Endothelial cell of umbilical vein (primary cell): ENCODE measurements at regions not wholly inside any gene's neighbourhood (a gene's known extent, or its start where the extent isn't known, plus 50 kb on each side); places are given as distances from the start of the nearest gene placed in this dataset.

ENCODE experiments used
- BruUV-seq: library from RNA; stranded (reverse); fragments of 400-500 nt; replicated peaks from 2 replicates; lab custom pipeline; 2021; lab: Mats Ljungman, UMichigan
- CTCF ChIA-PET: fragments of 300-600, 350-600 bp; sonication (Branson Sonifier 250); formaldehyde crosslinking; loops from one replicate; lab custom pipeline; 2021; ENCODE audit warnings: antibody characterized with exemption, inconsistent platforms; lab: Charles Lee
- POLR2A ChIA-PET: fragments of 300-600, 350-600 bp; sonication (Branson Sonifier 250); formaldehyde crosslinking; loops from one replicate; lab custom pipeline; 2021; ENCODE audit warnings: antibody characterized with exemption, inconsistent platforms; lab: Charles Lee
- DNase-seq: peaks from one replicate; pipeline ENCODE4 v3.0.0-alpha.2; 2011; ENCODE audit warnings: low read depth, low spot score
- FAIRE-seq: peaks from 2 replicates; lab custom pipeline; 2011; peaks lifted over from hg19 to GRCh38; lab: Jason Lieb, UNC
- H2AFZ ChIP-seq: 2 replicates; pipeline ENCODE4 v1.6.0; 2012; ENCODE audit warnings: low read depth, low read length, control low read depth, inconsistent platforms
- H3K27ac ChIP-seq: 2 replicates; pipeline ENCODE4 v1.5.1; 2011; ENCODE audit warnings: low read depth, mild to moderate bottlenecking, control low read depth, low read length, moderate library complexity; ENCODE audit not compliant: insufficient read depth
- H3K27me3 ChIP-seq, 2 experiments: 2 replicates each; pipeline versions ENCODE4 v1.6.0 to v1.6.1; 2011; ENCODE audit warnings: low read length in 2 of 2, mixed read lengths in 1 of 2; ENCODE audit not compliant: control insufficient read depth in 2 of 2, insufficient read depth in 2 of 2
- H3K36me3 ChIP-seq, 2 experiments: 2 replicates in 1 of 2; 3 replicates in 1 of 2; pipeline ENCODE4 v1.5.1; 2011; ENCODE audit warnings: low read length in 2 of 2, mild to moderate bottlenecking in 1 of 2, moderate library complexity in 1 of 2; ENCODE audit not compliant: control insufficient read depth in 2 of 2, insufficient read depth in 2 of 2; ENCODE audit errors: extremely low read depth in 1 of 2
- H3K4me1 ChIP-seq: 3 replicates; pipeline ENCODE4 v1.5.1; 2011; ENCODE audit warnings: mild to moderate bottlenecking, low read length; ENCODE audit not compliant: control insufficient read depth, insufficient read depth; ENCODE audit errors: extremely low read depth
- H3K4me2 ChIP-seq: 2 replicates; pipeline ENCODE4 v1.6.1; 2011; ENCODE audit warnings: low read length, control low read depth, mixed read lengths; ENCODE audit not compliant: insufficient read depth
- H3K4me3 ChIP-seq, 3 experiments: fragments of 200-600 bp in 1 of 3; sonication (generic), shearing (Covaris generic) in 1 of 3; replicated peaks in 1 of 3; 2 replicates each; pipeline ENCODE4 v1.5.1; 2011 to 2016; ENCODE audit warnings: control low read depth in 3 of 3, low read length in 3 of 3, mild to moderate bottlenecking in 2 of 3, inconsistent platforms in 1 of 3, low read depth in 1 of 3, moderate library complexity in 1 of 3; ENCODE audit not compliant: insufficient read depth in 1 of 3
- H3K79me2 ChIP-seq: 2 replicates; pipeline ENCODE4 v1.6.0; 2012; ENCODE audit warnings: low read length, inconsistent platforms; ENCODE audit not compliant: control insufficient read depth, insufficient read depth
- H3K9ac ChIP-seq: replicated peaks from 2 replicates; pipeline ENCODE3; 2011; ENCODE audit warnings: low read length, control low read depth; ENCODE audit not compliant: insufficient read depth; ENCODE audit errors: extremely low read depth
- H3K9me1 ChIP-seq: replicated peaks from 3 replicates; pipeline ENCODE4 v1.6.0; 2011; ENCODE audit warnings: mild to moderate bottlenecking, low read length; ENCODE audit not compliant: control insufficient read depth, insufficient read depth; ENCODE audit errors: extremely low read depth
- H3K9me3 ChIP-seq: replicated peaks from 2 replicates; pipeline ENCODE4 v1.5.1; 2012; ENCODE audit warnings: low read length, inconsistent platforms; ENCODE audit not compliant: control insufficient read depth, insufficient read depth
- H4K20me1 ChIP-seq: replicated peaks from 2 replicates; pipeline ENCODE3; 2011; ENCODE audit warnings: mild to moderate bottlenecking, low read length; ENCODE audit not compliant: control insufficient read depth, insufficient read depth; ENCODE audit errors: extremely low read depth
- CTCF ChIP-seq, 2 donors: IDR thresholded peaks; 1 replicate in 1 of 2; 2 replicates in 1 of 2; pipeline ENCODE4 v1.5.1; 2011; ENCODE audit warnings: low read length in 2 of 2, mild to moderate bottlenecking in 2 of 2, moderate library complexity in 2 of 2, control low read depth in 1 of 2, inconsistent platforms in 1 of 2, low read depth in 1 of 2; ENCODE audit not compliant: insufficient read depth in 1 of 2; ENCODE audit errors: extremely low read depth in 1 of 2
- EZH2 ChIP-seq: IDR thresholded peaks from 2 replicates; pipeline ENCODE4 v1.6.1; 2012; ENCODE audit warnings: borderline replicate concordance, low read depth, mild to moderate bottlenecking, moderate library complexity, low read length, inconsistent platforms; ENCODE audit not compliant: severe bottlenecking
- FOS ChIP-seq: IDR thresholded peaks from 2 replicates; pipeline ENCODE4 v1.6.1; 2011; ENCODE audit warnings: mild to moderate bottlenecking, low read length, moderate library complexity, borderline replicate concordance; ENCODE audit not compliant: insufficient read depth
- GATA2 ChIP-seq: IDR thresholded peaks from 2 replicates; pipeline ENCODE4 v1.7.0; 2011; ENCODE audit warnings: low read depth, mild to moderate bottlenecking, moderate library complexity, mixed read lengths, low read length; ENCODE audit not compliant: insufficient read length, insufficient read depth
- JUN ChIP-seq: IDR thresholded peaks from 2 replicates; pipeline ENCODE4 v1.6.1; 2011; ENCODE audit warnings: borderline replicate concordance, low read depth; ENCODE audit not compliant: insufficient read length, insufficient read depth
- MYC ChIP-seq: IDR thresholded peaks from one replicate; pipeline ENCODE4 v1.6.1; 2011; ENCODE audit warnings: mild to moderate bottlenecking, low read depth, low read length
- POLR2A ChIP-seq: IDR thresholded peaks from 2 replicates; pipeline ENCODE4 v1.6.1; 2012; ENCODE audit warnings: low read depth, mild to moderate bottlenecking, control low read depth, low read length
- POLR2AphosphoS5 ChIP-seq: IDR thresholded peaks from 2 replicates; pipeline ENCODE4 v1.6.1; 2012; ENCODE audit warnings: low read depth, mild to moderate bottlenecking, control low read depth, low read length, moderate library complexity; ENCODE audit not compliant: insufficient read depth
- dilution Hi-C: fragments of 300-500 bp; cut with MboI; formaldehyde crosslinking; loops from one replicate; pipeline ENCODE4 v1.15.0; 2019; ENCODE audit warnings: low sequenced_read_pairs; ENCODE audit not compliant: extremely low pct_ligation_motif_present
- intact Hi-C: fragments of 100-400 bp; cut with micrococcal nuclease; formaldehyde crosslinking; loops from one replicate; pipeline ENCODE4 v1.10.0; 2022
- TF ChIP-seq, protein P1 (sequence below): IDR thresholded peaks from 2 replicates; pipeline ENCODE4 v1.6.1; 2011; ENCODE audit not compliant: insufficient read depth, insufficient read length

GRCh38 chr22:49553076-49553475 lies 274.6 kb downstream of the BRD1 start:
- intact Hi-C loops = no loop called here

More at GRCh38 chr22:49553076-49553475, 274.6 kb downstream of the BRD1 start:
- TF ChIP-seq FOS (no peak), CTCF (IDR thresholded peaks at IDR 0.05; ENCODE audit: extremely low read depth in 1 of 2, insufficient read depth in 1 of 2, low read depth in 1 of 2, low read length in 2 of 2) (no peak), GATA2 (no peak), EZH2 (no peak), POLR2AphosphoS5 (no peak), POLR2A (no peak), JUN (no peak), MYC (no peak)
- TF ChIP-seq, protein P1, sequence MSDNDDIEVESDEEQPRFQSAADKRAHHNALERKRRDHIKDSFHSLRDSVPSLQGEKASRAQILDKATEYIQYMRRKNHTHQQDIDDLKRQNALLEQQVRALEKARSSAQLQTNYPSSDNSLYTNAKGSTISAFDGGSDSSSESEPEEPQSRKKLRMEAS = no peak
- H3K9me3 ChIP-seq = peaks cover 5% of the 10 kb centered on the region
- H3K27me3 ChIP-seq = no peaks in the 10 kb centered on the region
- DNase-seq = no peak
- dilution Hi-C loops = no loop called here
- FAIRE-seq = no peak
- H3K4me1 ChIP-seq = no peaks in the 10 kb centered on the region
- no peaks in the 10 kb centered on the region for H3K9me1 ChIP-seq
- H3K27ac ChIP-seq = no peak overlapping the region
- H3K9ac ChIP-seq = no peak overlapping the region
- H2AFZ ChIP-seq = no peak overlapping the region
- no peak overlapping the region for H3K4me3 ChIP-seq
- H3K79me2 ChIP-seq = no peaks in the 10 kb centered on the region
- no peaks in the 10 kb centered on the region for H4K20me1 ChIP-seq
- H3K4me2 ChIP-seq = no peak overlapping the region
- CTCF ChIA-PET = no interaction called here
- POLR2A ChIA-PET = no interaction called here
- no peaks in the 10 kb centered on the region for H3K36me3 ChIP-seq
- BruUV-seq = no TSS peak
